Spinal cord (tissue), 9 donors: ENCODE measurements at regions not wholly inside any gene's neighbourhood (a gene's known extent, or its start where the extent isn't known, plus 50 kb on each side); places are given as distances from the start of the nearest gene placed in this dataset.

Experiments used
- DNase-seq, 6 donors: peaks; one replicate each; pipeline versions ENCODE4 v3.0.0 to v3.0.0-alpha.2; 2013 to 2015; ENCODE audit warnings: low spot score in 6 of 6, low read depth in 4 of 6
- H3K27ac ChIP-seq: one replicate; pipeline ENCODE4 v1.5.1; 2013; ENCODE audit warnings: low read depth, low read length, control low read depth
- H3K27me3 ChIP-seq: one replicate; pipeline ENCODE4 v1.6.1; 2013; ENCODE audit warnings: low read length; ENCODE audit not compliant: control insufficient read depth, insufficient read depth
- H3K36me3 ChIP-seq: one replicate; pipeline ENCODE4 v1.6.1; 2013; ENCODE audit warnings: low read length; ENCODE audit not compliant: control insufficient read depth, insufficient read depth
- H3K4me1 ChIP-seq: one replicate; pipeline ENCODE4 v1.6.1; 2013; ENCODE audit warnings: low read length; ENCODE audit not compliant: control insufficient read depth, insufficient read depth
- H3K4me3 ChIP-seq: one replicate; pipeline ENCODE4 v1.5.1; 2013; ENCODE audit warnings: low read depth, low read length, control low read depth
- H3K9me3 ChIP-seq: one replicate; pipeline ENCODE4 v1.6.1; 2013; ENCODE audit warnings: low read length; ENCODE audit not compliant: control insufficient read depth, insufficient read depth
- WGBS: methylation state at CpG from one replicate; pipeline ENCODE4 v1.1.5; 2013; ENCODE audit warnings: missing lambda C conversion rate; ENCODE audit not compliant: insufficient coverage; 5-methylcytosine and 5-hydroxymethylcytosine counted together
- donor health status: healthy.

- H3K4me3 ChIP-seq: no peak overlapping the region
- no peaks in the 10 kb centered on the region for H3K36me3 ChIP-seq
- H3K9me3 ChIP-seq: no peaks in the 10 kb centered on the region
- no peaks in the 10 kb centered on the region for H3K4me1 ChIP-seq
- whole genome bisulfite sequencing: 90% methylated on average over 2 of the region's 5 CpGs
- peak in 1 of 6 donors; percentile 8 for DNase-seq
- no peak overlapping the region for H3K27ac ChIP-seq
- H3K27me3 ChIP-seq: no peaks in the 10 kb centered on the region
These were observed 260.5 kb upstream of the ZNF521 start for GRCh38 chr18:25612466-25612865.

GRCh38 chr18:25608091-25608490 lies 256.1 kb upstream of the ZNF521 start:
- Histone ChIP-seq H3K36me3 (no peaks in the 10 kb centered on the region), H3K27ac (no peak overlapping the region), H3K4me1 (peaks cover 19% of the 10 kb centered on the region), H3K4me3 (no peak overlapping the region), H3K9me3 (no peaks in the 10 kb centered on the region), H3K27me3 (no peaks in the 10 kb centered on the region)
- no CpG with 5 or more reads among the region's 4 CpGs for WGBS
- DNase-seq: no peak

DNA sequence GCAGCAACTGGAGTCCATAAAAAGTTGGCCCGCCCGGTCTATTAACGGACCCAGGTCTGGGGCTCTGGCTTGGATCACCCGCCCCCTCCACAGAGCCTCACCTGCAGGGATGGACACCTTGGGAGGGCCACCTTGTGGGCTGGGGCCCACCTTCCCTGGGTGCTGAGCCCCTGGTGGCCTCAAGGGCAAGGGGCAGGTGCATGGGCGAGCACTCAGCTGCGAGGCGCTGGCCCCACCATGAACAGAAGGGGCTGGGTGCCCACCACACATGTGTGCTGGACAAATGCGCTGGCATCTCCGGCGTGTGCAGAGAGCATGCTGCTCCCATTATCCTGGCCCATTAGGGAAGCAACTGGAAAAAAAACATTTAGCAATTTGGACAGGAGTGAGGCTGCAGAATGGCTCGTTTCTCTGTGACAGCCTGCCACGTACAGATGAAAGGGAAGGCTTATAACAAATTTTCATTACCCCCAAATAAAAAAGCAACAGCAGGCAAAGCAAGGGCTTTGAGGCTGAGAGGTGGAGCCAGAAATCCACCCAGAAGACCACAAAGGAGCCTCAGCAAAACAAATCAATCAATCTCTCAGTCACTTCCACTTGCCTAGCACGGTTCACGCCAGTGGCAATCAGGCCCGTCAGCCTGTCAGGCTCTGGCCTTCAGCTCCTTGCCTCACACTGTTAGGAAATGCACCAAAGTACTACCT lies 253.1 kb upstream of the ZNF521 start:
- WGBS: 66% methylated on average over 14 of the region's 15 CpGs
- H3K27me3 ChIP-seq: no peaks in the 10 kb centered on the region
- no peaks in the 10 kb centered on the region for H3K36me3 ChIP-seq
- no peaks in the 10 kb centered on the region for H3K9me3 ChIP-seq
- no peak overlapping the region for H3K4me3 ChIP-seq
- no peak overlapping the region for H3K27ac ChIP-seq
- peaks cover 19% of the 10 kb centered on the region for H3K4me1 ChIP-seq
- peak in 2 of 6 donors; percentile 24 to 78 for DNase-seq

DNA sequence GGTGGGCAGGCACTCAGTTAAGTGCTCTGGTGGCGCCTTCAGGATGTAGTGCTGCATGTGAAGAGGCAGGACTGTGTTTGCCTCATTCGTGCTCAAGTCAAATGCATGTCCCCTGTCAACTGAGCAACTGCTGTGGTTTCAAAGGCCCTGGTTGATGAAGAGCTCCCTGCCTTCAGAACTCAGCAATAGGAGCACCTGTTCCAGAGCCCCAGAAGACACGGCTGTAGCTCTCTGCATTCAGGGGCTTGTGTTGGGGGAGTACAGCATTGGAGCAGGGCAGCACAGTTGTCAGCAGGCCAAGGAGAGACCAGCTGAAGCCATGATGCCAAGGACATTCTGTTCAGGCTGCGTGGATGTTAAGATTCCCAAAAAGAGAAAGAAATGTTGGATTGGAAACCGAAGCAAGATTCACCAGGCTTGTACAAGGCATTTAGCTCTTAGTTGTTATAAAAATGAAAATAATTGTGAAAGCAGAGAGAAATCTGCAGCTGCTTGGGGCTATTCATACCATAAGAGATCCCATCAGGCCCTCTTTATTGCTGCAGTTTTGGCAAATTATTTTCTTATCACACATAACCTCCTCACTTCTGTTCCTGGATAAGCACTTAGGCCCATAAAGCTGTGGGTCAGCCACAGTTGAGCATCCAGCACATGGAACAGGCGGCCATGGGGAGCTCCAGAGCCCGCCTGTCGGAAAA lies 252.4 kb upstream of the ZNF521 start:
- no peaks in the 10 kb centered on the region for H3K9me3 ChIP-seq
- WGBS: 53% methylated on average over 5 of the region's 8 CpGs
- DNase-seq: peak in 3 of 6 donors; percentile 29 to 76 (median 40)

DNA sequence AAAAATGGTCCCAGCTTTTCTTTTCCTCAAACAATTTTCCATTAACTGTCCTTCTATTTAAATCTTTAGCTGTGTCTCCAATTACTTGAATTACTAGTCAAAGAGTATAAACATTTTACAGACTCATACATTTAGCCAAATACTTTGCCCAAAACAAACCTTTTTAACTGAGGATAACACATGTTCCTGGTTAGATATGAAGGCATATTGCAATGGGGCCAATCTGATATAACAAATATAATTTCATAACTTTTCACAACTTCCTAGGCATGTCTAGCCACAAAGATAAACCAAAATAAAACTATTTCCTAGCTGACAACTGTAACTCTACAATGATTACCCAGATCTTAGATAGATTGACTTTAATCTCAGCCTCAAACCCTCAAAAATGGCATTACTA lies 247.5 kb upstream of the ZNF521 start:
- no peak overlapping the region for H3K4me3 ChIP-seq
- no peak for DNase-seq
- H3K27ac ChIP-seq: no peak overlapping the region
- H3K27me3 ChIP-seq: no peaks in the 10 kb centered on the region
- H3K36me3 ChIP-seq: no peaks in the 10 kb centered on the region
- H3K9me3 ChIP-seq: no peaks in the 10 kb centered on the region
- peaks cover 5% of the 10 kb centered on the region for H3K4me1 ChIP-seq

More for the DNA sequence above, 252.4 kb upstream of the ZNF521 start:
- H3K36me3 ChIP-seq: no peaks in the 10 kb centered on the region
- no peaks in the 10 kb centered on the region for H3K27me3 ChIP-seq
- no peak overlapping the region for H3K27ac ChIP-seq
- no peak overlapping the region for H3K4me3 ChIP-seq
- H3K4me1 ChIP-seq: peaks cover 19% of the 10 kb centered on the region

DNA sequence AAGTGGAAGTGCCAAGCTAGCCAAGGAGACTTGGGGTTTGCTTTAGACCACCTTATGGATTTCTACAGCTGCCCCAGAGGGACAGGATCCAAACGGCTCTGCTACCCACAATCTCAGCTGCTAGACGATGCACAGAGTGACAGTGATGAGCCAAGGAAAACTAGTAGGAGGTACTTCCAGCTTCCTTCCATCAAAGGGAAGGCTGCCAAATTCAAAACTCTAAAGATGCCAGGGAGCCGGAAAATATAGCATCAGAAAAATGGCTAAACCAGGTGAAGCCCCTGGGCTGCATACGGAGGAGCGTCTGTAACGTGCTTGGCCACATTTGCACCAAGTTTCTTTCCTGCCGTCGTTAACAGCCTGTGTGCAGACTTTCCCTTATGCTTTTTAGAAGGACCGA lies 245.5 kb upstream of the ZNF521 start:
- Histone ChIP-seq H3K4me3 (no peak overlapping the region), H3K27me3 (no peaks in the 10 kb centered on the region), H3K4me1 (no peaks in the 10 kb centered on the region), H3K9me3 (no peaks in the 10 kb centered on the region), H3K36me3 (no peaks in the 10 kb centered on the region), H3K27ac (no peak overlapping the region)
- peak in 1 of 6 donors; percentile 78 for DNase-seq
- WGBS: 70% methylated on average over 6 of the region's 9 CpGs

- Histone ChIP-seq H3K4me3 (no peak overlapping the region), H3K27me3 (no peaks in the 10 kb centered on the region), H3K36me3 (no peaks in the 10 kb centered on the region), H3K27ac (no peak overlapping the region), H3K4me1 (no peaks in the 10 kb centered on the region), H3K9me3 (no peaks in the 10 kb centered on the region)
- DNase-seq: peak in 2 of 6 donors; percentile 67 to 85
- 65% methylated on average over 2 of the region's 7 CpGs for WGBS
These were observed 243.5 kb upstream of the ZNF521 start for GRCh38 chr18:25595274-25596060.

DNA sequence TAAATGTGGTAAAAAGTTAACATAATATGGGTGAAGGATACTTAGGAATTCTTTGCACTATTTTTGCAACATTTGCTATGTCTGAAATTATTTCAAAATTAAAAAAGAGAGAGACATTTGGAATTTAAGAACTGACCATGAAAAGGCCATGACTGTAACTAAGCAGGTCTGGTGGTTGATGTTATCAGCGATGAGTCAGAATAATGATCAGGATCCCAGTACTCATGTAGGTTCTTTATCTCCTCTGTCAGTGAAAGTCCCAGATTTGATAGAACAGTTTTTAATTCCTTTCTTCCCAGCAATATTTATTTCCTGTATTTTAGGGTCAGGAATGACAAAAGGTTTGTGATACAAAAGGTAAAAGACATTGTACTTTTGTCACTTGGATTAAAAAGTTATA lies 242.4 kb upstream of the ZNF521 start:
- no CpG with 5 or more reads among the region's 1 CpG for WGBS
- no peaks in the 10 kb centered on the region for H3K27me3 ChIP-seq

DNA sequence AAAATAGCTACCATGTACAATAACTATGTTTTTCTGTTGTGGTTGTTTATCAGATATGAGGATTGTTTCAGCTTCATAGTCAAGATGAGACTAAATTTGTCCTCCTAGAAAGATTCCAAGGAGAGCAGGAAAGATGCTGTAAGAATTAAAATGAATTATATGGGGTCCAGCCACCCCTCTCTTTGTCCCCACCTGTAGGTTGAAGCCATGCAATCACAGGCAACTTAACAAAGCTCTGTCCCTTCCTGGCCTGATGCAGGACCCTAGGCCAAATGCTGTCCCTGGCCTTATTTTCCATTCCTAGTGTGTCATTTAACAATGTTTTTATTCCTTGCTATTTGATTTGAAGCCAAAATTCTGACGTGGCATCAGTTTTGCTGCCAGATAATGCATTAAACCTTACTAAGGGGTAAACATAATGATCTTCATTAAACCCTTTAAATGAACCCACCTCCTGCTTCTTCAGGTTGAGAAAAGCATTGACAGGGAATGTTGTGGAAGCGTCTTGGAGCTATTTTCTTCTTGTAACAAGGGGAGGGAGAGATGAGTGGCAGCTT lies 240.9 kb upstream of the ZNF521 start:
- peaks cover 3% of the 10 kb centered on the region for H3K9me3 ChIP-seq
- no peaks in the 10 kb centered on the region for H3K4me1 ChIP-seq
- WGBS: 71% methylated on average over 2 of the region's 2 CpGs
- H3K27ac ChIP-seq: no peak overlapping the region
- no peaks in the 10 kb centered on the region for H3K36me3 ChIP-seq
- no peak overlapping the region for H3K4me3 ChIP-seq
- H3K27me3 ChIP-seq: no peaks in the 10 kb centered on the region
- peak in 1 of 6 donors; percentile 10 for DNase-seq

More for the DNA sequence above, 242.4 kb upstream of the ZNF521 start:
- no peaks in the 10 kb centered on the region for H3K9me3 ChIP-seq
- DNase-seq: no peak
- no peaks in the 10 kb centered on the region for H3K36me3 ChIP-seq
- no peak overlapping the region for H3K27ac ChIP-seq
- no peaks in the 10 kb centered on the region for H3K4me1 ChIP-seq
- H3K4me3 ChIP-seq: no peak overlapping the region
